Astrocyte (in vitro differentiated cells and primary cell): ENCODE measurements at regions not wholly inside any gene's neighbourhood (a gene's known extent, or its start where the extent isn't known, plus 50 kb on each side); places are given as distances from the start of the nearest gene placed in this dataset.

Experiments
- DNase-seq: peaks from one replicate; pipeline ENCODE4 v3.0.0-alpha.2; 2010; ENCODE audit warnings: low read depth
- FAIRE-seq: peaks from 2 replicates; lab custom pipeline; 2011; peaks lifted over from hg19 to GRCh38; lab: Jason Lieb, UNC
- H2AFZ ChIP-seq: 2 replicates; pipeline ENCODE4 v1.6.0; 2012; ENCODE audit warnings: low read depth, low read length, inconsistent platforms
- H3K27ac ChIP-seq: 2 replicates; pipeline ENCODE4 v1.5.1; 2011; ENCODE audit warnings: low read depth, low read length, inconsistent platforms
- H3K27me3 ChIP-seq: 2 replicates; pipeline ENCODE4 v1.6.0; 2011; ENCODE audit warnings: low read length, inconsistent platforms; ENCODE audit not compliant: insufficient read depth
- H3K36me3 ChIP-seq: 2 replicates; pipeline ENCODE4 v1.5.1; 2011; ENCODE audit warnings: low read length, inconsistent platforms; ENCODE audit not compliant: insufficient read depth
- H3K4me1 ChIP-seq: 2 replicates; pipeline ENCODE4 v1.5.1; 2011; ENCODE audit warnings: low read length, inconsistent platforms; ENCODE audit not compliant: insufficient read depth
- H3K4me2 ChIP-seq: 2 replicates; pipeline ENCODE4 v1.6.0; 2012; ENCODE audit warnings: low read length, inconsistent platforms
- H3K4me3 ChIP-seq: 2 replicates; pipeline ENCODE4 v1.5.1; 2011; ENCODE audit warnings: low read depth, mild to moderate bottlenecking, low read length, inconsistent platforms; ENCODE audit not compliant: insufficient read depth
- H3K79me2 ChIP-seq: 2 replicates; pipeline ENCODE4 v1.6.0; 2012; ENCODE audit warnings: mild to moderate bottlenecking, low read length, inconsistent platforms; ENCODE audit not compliant: insufficient read depth
- H3K9ac ChIP-seq: 2 replicates; pipeline ENCODE4 v1.6.0; 2012; ENCODE audit warnings: mild to moderate bottlenecking, low read length, inconsistent platforms
- H3K9me3 ChIP-seq: 2 replicates; pipeline ENCODE4 v1.5.1; 2012; ENCODE audit warnings: low read depth, mild to moderate bottlenecking, low read length, inconsistent platforms; ENCODE audit not compliant: insufficient read depth
- H4K20me1 ChIP-seq: 2 replicates; pipeline ENCODE4 v1.6.0; 2012; ENCODE audit warnings: low read length, inconsistent platforms; ENCODE audit not compliant: insufficient read depth
- H3K27ac Mint-ChIP-seq: one replicate; pipeline ENCODE4 v1.8.0; 2021; ENCODE audit warnings: mild to moderate bottlenecking, mixed read lengths; ENCODE audit not compliant: unreplicated experiment
- H3K27me3 Mint-ChIP-seq: one replicate; pipeline ENCODE4 v1.8.0; 2021; ENCODE audit warnings: low read depth, mixed read lengths; ENCODE audit not compliant: unreplicated experiment
- H3K36me3 Mint-ChIP-seq: one replicate; pipeline ENCODE4 v1.8.0; 2021; ENCODE audit warnings: low read depth, mixed read lengths; ENCODE audit not compliant: unreplicated experiment
- H3K4me1 Mint-ChIP-seq: one replicate; pipeline ENCODE4 v1.8.0; 2021; ENCODE audit warnings: low read depth, mixed read lengths; ENCODE audit not compliant: unreplicated experiment
- H3K4me3 Mint-ChIP-seq: one replicate; pipeline ENCODE4 v1.8.0; 2021; ENCODE audit warnings: mild to moderate bottlenecking, moderate library complexity, mixed read lengths; ENCODE audit not compliant: unreplicated experiment
- H3K9me3 Mint-ChIP-seq: one replicate; pipeline ENCODE4 v1.8.0; 2021; ENCODE audit warnings: mild to moderate bottlenecking, mixed read lengths; ENCODE audit not compliant: unreplicated experiment
- CTCF ChIP-seq: IDR thresholded peaks from 2 replicates; pipeline ENCODE4 v1.5.1; 2011; ENCODE audit warnings: low read depth, mild to moderate bottlenecking, inconsistent platforms, low read length, moderate library complexity; ENCODE audit not compliant: insufficient read depth
- EZH2 ChIP-seq: IDR thresholded peaks from 2 replicates; pipeline ENCODE4 v1.6.1; 2012; ENCODE audit warnings: mild to moderate bottlenecking, low read length, inconsistent platforms; ENCODE audit not compliant: insufficient read depth

GRCh38 chr16:61413021-61413420 is 623.2 kb downstream of the CDH8 start:
- TF ChIP-seq EZH2 (no peak), CTCF (no peak)
- H3K27me3 Mint-ChIP-seq, result no peaks in the 10 kb centered on the region
- no peak overlapping the region for H3K27ac Mint-ChIP-seq
- no peaks in the 10 kb centered on the region for H3K36me3 Mint-ChIP-seq
- H3K4me3 Mint-ChIP-seq, result no peak overlapping the region
- no peak for FAIRE-seq
- Histone ChIP-seq H3K9me3 (no peaks in the 10 kb centered on the region), H3K36me3 (no peaks in the 10 kb centered on the region), H3K4me1 (no peaks in the 10 kb centered on the region), H3K9ac (no peak overlapping the region), H3K4me3 (no peak overlapping the region), H3K27me3 (no peaks in the 10 kb centered on the region), H2AFZ (no peak overlapping the region), H4K20me1 (no peaks in the 10 kb centered on the region), H3K79me2 (no peaks in the 10 kb centered on the region), H3K4me2 (no peak overlapping the region), H3K27ac (no peak overlapping the region)
- no peaks in the 10 kb centered on the region for H3K4me1 Mint-ChIP-seq
- no peaks in the 10 kb centered on the region for H3K9me3 Mint-ChIP-seq
- no peak for DNase-seq

GRCh38 chr16:61412562-61412961 is 623.7 kb downstream of the CDH8 start:
- Histone ChIP-seq H3K9ac (no peak overlapping the region), H3K27me3 (no peaks in the 10 kb centered on the region), H2AFZ (no peak overlapping the region), H3K27ac (no peak overlapping the region), H3K9me3 (no peaks in the 10 kb centered on the region), H3K36me3 (no peaks in the 10 kb centered on the region), H3K4me2 (no peak overlapping the region), H3K79me2 (no peaks in the 10 kb centered on the region), H3K4me3 (no peak overlapping the region), H3K4me1 (no peaks in the 10 kb centered on the region), H4K20me1 (no peaks in the 10 kb centered on the region)
- H3K27me3 Mint-ChIP-seq, result no peaks in the 10 kb centered on the region
- H3K9me3 Mint-ChIP-seq, result no peaks in the 10 kb centered on the region
- TF ChIP-seq CTCF, result no peak
- no peak for DNase-seq
- no peaks in the 10 kb centered on the region for H3K36me3 Mint-ChIP-seq
- FAIRE-seq, result no peak
- H3K27ac Mint-ChIP-seq, result no peak overlapping the region
- H3K4me1 Mint-ChIP-seq, result no peaks in the 10 kb centered on the region
- H3K4me3 Mint-ChIP-seq, result no peak overlapping the region

GRCh38 chr16:61409604-61410003 is 626.6 kb downstream of the CDH8 start:
- DNase-seq (no peak), FAIRE-seq (no peak)
- Histone ChIP-seq H3K27me3 (no peaks in the 10 kb centered on the region), H2AFZ (no peak overlapping the region), H3K9me3 (no peaks in the 10 kb centered on the region), H3K4me2 (no peak overlapping the region), H3K4me1 (no peaks in the 10 kb centered on the region), H3K4me3 (no peak overlapping the region), H3K79me2 (no peaks in the 10 kb centered on the region), H3K9ac (no peak overlapping the region), H4K20me1 (no peaks in the 10 kb centered on the region), H3K27ac (no peak overlapping the region), H3K36me3 (no peaks in the 10 kb centered on the region)
- H3K4me3 Mint-ChIP-seq, result no peak overlapping the region
- no peak for TF ChIP-seq CTCF
- TF ChIP-seq EZH2, result no peak
- H3K4me1 Mint-ChIP-seq, result no peaks in the 10 kb centered on the region
- H3K36me3 Mint-ChIP-seq, result no peaks in the 10 kb centered on the region
- no peaks in the 10 kb centered on the region for H3K9me3 Mint-ChIP-seq
- no peaks in the 10 kb centered on the region for H3K27me3 Mint-ChIP-seq
- H3K27ac Mint-ChIP-seq, result no peak overlapping the region
